ENCODE measurements at regions not wholly inside any gene's neighbourhood (a gene's known extent, or its start where the extent isn't known, plus 50 kb on each side); places are given as distances from the start of the nearest gene placed in this dataset.

DNA sequence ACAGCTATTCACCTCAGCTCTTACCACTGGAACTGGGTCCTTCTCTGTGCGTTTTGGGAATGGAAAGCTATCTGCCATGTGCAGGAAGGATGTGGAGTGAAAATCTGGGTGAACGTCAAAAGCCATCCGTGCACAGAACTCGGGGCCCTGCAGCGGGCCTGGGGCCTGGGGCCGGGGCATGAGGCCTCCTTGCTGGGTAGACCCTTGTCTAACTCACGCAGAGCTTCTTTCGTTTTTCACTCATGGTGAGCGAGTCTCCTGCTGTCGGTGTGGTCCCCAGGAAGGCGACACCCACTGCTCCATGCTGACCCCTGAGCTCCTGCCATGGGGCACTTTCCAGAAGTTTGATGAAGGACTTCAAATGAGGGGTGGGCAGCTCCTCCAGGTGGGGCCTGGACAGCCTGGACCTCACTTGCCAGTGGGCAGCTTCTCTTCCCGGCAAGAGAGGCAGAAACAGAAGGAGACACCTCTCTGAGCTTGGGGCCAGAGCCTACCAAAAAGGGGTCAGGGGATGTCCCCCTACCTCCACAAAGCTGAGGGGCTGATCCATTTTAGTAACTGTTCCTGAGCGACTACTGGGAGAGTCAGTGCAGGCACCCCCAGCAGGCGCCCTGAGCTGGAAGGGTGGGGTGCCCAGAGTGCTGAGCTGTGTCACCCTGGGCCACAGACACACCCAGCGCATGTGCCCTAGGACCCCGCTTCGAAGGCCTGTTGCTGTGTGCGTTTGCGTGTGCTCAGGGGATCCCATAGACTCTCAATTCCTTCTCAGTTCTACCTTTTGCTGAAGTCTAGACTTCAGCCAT lies 117.7 kb upstream of the HDAC4 start:
- TF ChIP-seq EZH2 (IDR thresholded peaks at IDR 0.05; ENCODE audit: low read length) (no peak), CTCF (optimal IDR thresholded peaks at IDR 0.05 in 1 of 3, IDR thresholded peaks at IDR 0.05 in 1 of 3, conservative IDR thresholded peaks at IDR 0.05 in 1 of 3; ENCODE audit: extremely low read depth in 1 of 3, insufficient read depth in 2 of 3, low read length in 3 of 3) (no peak)

Data from keratinocyte (primary cell).